Stimulated activated CD4-positive, alpha-beta T cell treated with anti-CD3 and anti-CD28 coated beads, Interleukin-4, amount 100 ng/mL, for 1 hour (primary cell): ENCODE measurements at regions not wholly inside any gene's neighbourhood (a gene's known extent, or its start where the extent isn't known, plus 50 kb on each side); places are given as distances from the start of the nearest gene placed in this dataset.

Experiments
- DNase-seq: peaks from one replicate; pipeline ENCODE4 v3.0.0-alpha.2; 2020

DNA sequence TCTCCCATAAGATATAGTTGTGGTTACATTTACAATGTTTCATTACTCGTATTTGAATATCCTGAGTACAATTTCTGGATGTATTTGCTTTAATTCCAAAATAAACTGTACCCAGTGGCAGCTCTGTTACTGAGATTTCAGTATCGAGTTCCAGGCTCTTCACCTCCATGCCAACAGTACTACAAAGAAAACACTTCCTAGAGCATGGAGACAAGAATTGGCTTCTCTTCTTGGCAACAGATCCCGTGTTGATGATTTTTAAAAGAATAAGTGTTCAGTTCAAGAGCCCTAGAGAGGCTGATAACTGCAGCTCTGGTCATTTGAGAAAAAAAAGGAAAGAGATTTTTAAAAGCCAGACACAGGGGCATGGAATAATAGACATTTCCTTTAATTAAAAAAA lies 302.8 kb downstream of the EFNB2 start:
- DNase-seq: no peak

DNA sequence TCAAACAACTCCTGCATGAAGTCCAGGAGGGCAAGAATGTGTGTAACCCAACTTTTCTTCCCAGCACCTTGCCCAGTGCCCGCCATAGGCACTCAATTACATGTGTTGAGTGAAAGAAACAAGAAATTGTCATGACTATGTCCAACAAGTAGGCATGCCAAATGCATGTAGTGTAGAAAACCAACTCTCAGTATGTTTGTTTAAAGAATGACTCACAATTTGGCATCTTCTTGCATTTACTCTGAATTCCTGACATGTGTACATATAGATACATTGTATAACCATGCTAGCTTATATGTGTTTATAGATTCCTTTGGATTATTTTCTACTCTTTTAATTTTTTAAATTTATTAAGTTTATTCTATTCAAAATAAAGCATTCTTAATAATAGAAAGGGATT lies 305.0 kb downstream of the EFNB2 start:
- no peak for DNase-seq

DNA sequence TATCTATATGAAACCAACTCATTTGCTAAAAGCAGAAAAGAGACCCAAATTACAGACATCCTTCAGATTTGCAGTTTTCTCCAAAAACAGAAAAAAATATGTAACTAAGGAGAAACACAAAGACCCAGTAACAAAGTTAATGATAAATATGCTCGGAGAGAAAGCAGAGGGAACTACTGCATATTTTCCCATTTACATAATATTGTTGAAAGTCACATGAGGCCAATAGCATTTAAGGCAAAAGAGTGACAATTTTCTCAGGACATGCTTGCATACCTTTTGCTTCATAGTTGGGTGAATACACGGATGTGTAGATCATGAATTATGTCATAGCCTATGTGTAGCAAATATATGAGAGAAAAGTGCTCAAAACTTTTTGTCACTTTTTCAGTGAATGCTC lies 310.3 kb downstream of the EFNB2 start:
- no peak for DNase-seq

DNA sequence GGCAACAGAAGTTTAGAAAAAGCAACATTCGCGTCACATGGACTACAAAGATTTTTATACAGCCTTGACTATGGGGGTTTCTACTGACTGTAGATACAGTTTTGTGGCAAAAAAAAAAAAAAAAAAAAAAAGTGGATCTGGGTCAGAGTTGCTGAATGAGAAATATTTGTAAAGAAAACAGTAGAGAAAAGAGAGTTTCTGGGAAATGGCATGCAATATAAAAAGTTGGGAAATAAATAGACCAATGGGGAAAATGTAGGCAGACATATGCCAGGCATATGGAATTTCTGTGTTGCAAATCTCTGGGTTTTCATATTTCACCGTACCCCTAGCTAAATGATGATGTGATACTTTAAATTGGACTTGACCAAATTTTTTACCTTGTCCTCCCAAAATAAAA lies 315.3 kb downstream of the EFNB2 start:
- no peak for DNase-seq

DNA sequence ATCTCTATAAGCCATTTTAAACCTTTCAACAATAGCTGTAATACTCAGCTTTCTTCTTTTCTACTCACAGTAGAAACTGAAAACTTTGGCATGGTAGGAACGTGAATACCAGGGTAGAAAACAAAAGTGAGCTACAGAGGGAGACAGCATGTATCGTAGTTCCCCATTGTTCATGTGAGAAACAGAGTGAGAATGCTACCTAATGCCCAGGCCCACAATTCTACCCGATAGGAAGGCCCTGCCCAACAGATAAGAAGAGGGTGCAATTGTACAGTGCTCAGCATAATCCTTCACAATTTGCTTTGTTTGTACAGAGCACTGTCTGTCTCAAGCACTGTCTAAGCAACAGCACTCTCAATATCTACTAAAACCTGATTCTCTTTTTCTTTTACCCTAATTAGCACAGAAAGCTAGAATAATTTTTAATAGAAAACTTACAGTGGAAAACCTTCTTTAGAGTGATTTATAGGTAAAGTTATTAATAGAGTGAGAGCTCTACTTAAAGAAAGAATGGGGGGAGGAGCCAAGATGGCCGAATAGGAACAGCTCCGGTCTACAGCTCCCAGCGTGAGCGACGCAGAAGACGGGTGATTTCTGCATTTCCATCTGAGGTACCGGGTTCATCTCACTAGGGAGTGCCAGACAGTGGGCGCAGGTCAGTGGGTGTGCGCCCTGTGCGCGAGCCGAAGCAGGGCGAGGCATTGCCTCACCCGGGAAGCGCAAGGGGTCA lies 322.3 kb downstream of the EFNB2 start:
- no peak for DNase-seq

DNA sequence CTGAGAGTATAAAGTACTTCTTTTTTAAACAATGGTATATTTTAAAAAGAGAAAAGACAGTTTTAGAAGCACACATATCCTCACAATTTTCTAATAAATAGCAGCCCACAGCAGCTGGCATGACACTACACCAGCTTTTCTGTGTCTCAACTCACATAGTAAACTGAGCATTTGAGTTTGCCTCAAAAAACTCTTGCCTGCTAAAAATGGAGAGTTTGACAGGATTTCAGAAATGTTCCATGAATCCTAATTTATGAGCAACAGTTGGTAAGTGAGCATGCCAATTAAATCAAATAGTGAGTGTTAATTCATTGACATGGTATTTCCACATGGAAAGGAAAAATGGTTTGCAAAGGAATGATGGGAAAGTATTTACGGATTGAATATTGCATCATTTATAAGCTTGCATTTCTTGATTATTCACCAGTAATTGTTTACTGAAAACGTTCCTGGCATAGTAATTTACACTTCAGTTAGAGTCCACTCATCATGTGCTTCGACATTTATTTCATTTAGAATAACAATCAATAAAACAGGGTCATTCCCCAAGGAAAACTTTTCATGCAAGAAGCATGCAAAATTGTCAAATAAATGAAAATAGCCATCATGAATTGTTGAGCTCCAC lies 323.0 kb downstream of the EFNB2 start:
- no peak for DNase-seq

DNA sequence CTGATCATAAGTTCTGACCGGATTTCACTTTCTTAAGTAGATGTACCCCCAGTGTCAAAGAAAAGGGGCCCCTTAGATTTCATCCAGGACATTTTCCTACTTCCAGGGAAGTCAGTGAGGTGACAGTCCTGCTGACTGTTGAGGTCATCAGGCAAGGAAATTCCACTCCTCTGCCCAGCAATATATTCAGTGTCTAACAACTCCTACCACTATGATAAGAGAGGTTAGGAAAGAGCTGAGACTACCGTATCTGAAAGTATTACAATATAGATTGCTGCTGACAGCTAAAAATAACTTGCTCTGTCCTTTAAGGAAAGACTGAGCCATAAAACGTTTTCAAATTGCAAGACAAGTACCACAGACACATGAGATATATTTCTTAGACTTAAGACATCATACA lies 325.1 kb downstream of the EFNB2 start:
- no peak for DNase-seq

DNA sequence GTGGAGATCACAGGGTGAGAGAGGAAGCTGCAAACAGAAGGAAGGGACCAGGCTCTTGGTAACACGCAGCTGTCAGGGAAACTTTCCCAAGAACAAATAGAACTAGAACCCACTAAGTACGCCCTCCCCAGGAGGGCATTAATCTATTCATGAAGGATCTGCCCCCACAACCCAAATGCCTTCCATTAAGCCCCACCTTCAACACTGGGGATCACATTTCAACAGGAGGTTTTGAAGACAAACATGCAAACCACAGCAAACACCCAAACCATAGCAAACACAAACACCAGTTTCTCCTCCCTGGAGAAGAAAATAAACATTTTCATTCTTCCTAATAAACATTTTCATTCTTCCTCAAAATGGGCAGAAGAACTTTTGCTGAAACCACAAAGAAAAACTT lies 329.6 kb downstream of the EFNB2 start:
- DNase-seq: no peak

DNA sequence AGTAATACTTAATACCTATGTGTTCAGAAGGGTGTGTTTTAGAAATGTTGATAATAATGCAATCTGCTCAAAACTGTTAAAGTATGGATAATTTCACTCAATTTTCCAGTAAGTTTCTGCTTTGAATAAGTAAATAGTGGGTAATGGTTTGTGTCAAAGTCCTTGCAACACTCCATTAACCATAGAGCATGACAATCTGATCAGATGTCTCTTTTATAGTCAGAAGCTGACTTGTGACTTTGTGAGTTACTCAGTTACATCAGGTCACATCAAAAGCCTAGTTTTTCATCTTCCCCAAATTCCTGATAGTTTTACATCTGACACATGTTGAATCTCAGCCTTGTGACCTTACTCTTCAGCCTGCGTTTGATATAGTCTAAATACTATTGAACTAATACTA lies 338.0 kb downstream of the EFNB2 start:
- no peak for DNase-seq

DNA sequence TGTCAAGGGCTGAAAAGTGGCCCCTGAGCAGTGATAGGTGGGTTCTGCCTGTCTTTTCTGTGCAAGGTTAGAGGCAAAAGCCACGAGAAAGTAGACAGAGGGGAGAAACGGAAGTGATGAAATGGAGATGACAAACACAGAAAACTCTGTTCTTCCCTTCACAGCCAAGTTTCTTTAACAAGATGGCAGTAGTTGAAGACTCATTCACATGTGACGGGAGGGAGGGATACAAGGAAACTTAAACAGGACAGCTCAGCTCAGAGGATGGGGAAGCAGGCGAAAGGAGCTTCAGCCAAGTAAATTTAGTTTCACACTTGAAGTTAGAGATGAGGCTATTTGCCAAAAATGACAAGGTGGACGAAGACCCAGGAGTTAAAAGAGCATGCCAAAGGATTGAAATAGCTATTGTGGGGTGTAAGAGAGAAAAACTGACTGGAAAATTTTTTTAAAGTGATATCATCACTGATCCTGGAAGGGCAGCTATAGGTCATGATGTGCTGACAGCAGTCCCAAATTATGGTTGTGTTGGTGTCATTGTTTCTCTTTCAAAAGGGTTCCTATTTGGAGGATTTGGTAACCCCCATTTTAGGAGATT lies 347.9 kb downstream of the EFNB2 start:
- no peak for DNase-seq

DNA sequence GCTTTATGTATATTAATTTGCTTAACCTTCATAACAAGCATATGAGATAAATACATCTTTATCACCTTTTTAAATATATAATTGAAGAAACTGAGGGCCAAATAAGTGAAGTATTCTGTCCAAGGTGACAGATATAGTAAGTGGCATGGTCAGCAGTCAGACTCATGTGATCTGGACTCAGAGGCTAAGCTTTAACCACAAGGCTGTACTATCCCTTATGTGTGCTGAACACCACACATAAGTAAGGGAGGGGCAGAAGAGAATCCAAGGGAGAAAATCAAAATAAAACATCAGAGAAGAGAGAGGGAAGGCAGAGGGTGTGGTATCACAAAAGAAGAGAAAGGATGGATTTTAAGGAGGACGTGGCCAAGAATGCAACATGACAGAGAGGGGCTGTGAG lies 348.4 kb downstream of the EFNB2 start:
- no peak for DNase-seq

DNA sequence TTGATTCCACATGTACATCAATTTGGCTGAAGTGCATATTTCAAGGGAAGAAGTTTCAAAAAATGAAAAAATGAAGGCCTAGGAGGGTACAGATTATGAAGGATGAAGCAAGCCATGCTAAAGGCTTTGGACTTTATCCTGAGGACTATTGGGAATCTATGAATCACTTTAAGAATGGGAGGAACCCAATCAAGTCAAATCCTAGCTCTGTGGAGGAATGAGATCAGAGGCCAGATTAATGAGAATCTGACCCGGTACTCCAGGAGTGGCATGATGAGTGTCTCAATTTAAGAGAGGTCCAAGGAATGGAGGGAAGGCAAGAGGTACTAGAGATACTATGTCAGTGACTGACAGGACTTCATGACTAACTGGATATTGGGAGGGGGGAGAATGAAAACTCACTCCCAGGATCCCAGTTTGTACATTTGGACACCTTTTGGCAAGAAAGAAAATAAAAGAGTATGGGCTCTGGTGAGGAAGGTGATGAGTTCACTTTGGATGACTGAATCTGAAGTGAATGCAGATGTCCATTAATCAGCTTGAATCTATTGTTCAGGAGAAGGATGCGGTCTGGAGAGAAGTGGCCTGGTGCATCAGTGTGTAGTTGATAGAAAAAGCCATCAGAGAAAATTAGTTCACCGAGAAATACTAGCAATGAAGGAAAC lies 349.0 kb downstream of the EFNB2 start:
- DNase-seq: no peak

DNA sequence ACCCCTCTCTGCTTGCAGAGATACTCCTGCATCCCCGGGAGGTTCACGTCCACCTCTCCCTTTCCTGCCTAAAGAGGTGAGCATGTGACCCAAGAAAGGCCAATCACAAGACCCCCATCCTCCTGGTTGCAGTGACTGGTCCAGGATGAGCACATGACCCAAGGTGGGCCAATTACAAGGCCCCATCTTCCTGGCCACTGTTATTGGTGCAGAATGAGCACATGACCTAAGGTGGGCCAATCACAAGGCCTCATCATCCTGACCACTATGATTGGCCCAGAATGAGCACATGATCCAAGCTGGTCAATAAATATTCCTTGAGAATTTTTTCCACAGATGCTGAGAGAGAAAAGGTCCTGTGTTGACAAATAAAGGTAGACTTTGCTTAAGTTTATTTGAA lies 350.7 kb downstream of the EFNB2 start:
- no peak for DNase-seq

DNA sequence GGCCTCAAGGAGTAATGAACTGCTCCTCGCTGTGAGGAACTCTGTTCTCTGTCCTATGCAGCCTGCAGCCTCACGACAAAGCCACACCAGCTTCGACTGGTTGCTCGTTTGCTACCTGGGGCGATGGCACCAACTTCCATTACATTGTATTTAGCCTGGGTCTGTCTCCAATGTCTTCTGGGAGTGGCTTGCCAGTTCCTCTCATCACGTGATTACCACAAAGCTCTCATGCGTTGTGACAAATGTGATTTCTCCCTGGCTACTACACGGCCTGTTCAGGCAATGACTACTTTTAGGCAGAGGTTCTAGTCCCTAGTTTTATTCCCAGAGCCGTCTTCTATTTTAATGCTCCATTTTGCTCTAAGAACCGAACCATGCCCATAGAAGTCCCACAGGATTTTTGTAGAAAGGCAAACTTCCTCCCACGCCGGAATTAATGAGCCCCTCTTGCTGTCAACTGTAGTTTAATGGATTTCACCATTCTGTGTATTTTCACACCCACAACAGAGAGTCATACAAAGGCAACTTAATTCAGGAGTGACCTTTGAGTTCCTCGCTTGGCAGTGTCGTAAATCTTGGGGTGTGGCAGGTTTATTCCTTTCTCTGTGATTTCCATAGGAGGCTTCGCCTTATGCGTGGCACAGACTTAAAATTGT lies 351.9 kb downstream of the EFNB2 start:
- no peak for DNase-seq

DNA sequence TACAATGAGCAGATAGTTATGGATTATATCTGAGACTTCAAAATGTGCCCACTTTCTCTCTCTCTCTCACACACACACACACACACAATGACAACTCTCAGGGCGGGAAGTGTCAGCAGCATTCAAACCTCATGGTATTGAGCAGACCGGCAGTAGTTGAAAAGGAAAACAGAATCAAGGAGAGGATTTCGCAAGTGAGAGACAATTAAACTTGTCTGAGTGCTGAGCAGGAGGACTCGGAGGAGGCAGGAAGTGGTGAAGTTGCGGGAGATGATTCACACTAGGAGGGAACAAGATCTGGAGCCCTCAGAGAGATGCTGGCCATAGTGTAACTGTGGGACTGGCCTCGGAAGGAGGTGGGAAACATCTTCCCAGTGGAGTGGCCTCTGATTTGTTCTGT lies 353.1 kb downstream of the EFNB2 start:
- no peak for DNase-seq

DNA sequence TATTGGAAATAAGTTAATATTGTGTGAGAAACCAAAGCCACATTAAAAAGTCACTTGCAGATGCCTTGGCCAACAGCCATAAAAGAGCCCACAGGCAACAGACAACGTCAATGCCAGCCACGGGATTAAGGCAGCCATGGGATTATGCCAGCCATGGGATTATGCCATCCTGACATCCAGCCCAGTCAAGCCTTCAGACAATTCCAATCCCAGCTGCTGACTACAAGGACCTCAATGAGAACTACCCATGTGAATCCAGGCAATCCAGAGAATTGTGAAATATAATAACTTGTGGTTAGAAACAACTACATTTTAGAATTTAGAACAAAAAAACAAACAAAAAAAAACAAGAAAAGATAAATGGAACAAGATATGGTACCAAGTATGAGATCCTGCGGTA lies 356.6 kb downstream of the EFNB2 start:
- no peak for DNase-seq

DNA sequence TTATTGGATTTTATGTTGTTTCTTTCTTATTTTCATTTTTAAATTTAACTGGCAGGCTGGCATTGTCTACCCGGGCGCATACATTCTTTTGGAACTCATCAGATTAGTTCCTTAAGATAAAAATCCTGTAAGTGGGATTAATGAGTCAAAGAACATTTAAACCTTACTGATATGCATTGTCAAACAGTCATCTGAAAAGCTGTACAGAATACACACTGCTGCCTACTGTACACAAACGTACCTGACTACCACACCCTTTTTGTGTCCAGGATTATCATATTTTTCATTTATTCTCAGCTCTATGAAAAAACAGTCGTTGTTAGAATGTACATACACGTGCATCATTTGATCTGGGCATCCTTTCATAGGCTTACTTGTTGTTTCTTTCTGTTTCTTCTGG lies 358.3 kb downstream of the EFNB2 start:
- no peak for DNase-seq

DNA sequence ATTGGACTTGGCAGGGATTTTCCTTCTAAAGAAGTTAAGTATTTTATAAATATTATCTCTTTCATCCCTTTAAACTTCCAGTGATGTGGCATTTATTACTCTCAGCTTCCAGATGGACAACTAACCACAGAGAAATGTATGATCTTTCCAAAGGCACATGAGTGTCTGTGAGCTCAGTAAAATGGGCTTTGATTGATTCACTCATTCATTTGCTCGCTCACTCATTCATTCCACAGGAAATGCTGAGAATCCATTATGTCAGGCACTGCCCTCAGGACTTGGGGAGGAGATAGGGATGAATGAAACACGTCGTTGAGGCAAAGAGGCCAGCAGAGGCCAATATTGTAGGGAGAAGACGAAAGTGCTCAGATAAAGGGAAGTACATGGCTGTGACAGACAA lies 359.3 kb downstream of the EFNB2 start:
- DNase-seq: no peak

DNA sequence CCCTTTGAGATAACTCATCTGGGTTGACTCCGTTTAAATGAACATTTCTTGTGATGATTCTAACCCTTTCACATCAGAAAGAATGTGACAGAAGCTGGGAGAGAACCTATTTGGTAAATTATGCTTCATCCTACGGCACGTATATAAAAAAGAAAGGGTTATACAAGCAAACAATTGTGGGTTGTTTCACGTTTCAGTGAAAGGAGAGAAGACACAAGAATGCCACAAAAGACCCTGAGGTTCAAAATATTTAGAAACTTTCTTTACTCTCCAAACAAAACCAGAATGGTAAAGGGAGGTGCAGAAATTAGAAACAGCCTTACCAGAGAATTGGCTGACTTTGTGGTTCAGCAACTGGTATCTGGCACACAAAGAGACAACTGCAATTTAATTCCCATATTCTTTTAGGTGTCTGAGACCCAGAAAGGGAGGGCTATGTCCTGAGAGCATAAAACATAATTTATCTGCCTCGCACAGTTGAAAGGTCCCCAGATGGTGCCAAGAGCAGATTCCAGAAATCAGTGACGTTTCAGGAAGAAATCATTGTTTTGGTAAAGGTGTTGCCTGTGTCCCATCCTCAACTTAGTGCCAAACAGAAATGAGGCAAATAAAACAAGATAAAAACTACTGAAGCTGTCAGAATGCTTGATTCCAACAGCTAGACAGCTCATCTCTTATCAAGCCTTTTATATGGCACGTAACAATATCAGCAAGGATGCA lies 361.4 kb downstream of the EFNB2 start:
- no peak for DNase-seq

DNA sequence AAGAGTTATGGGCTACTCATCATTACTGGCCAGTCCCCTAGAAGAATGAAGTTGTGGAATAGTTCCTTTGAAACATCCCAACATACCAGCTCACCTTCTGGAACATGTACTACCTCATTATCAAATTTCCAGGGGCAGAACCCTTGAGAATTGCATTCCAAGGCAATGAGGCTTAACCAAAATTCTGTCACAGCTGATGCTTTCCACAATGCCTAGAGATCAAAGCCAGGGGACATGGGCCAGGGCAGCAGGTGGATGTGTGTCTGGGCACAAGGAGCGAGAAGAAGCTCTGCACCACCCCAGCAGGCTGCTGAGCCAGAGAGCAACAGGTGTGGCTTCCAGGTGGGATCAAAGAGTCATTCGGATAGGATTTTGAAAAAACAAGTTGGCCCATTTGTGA lies 362.1 kb downstream of the EFNB2 start:
- DNase-seq: no peak

DNA sequence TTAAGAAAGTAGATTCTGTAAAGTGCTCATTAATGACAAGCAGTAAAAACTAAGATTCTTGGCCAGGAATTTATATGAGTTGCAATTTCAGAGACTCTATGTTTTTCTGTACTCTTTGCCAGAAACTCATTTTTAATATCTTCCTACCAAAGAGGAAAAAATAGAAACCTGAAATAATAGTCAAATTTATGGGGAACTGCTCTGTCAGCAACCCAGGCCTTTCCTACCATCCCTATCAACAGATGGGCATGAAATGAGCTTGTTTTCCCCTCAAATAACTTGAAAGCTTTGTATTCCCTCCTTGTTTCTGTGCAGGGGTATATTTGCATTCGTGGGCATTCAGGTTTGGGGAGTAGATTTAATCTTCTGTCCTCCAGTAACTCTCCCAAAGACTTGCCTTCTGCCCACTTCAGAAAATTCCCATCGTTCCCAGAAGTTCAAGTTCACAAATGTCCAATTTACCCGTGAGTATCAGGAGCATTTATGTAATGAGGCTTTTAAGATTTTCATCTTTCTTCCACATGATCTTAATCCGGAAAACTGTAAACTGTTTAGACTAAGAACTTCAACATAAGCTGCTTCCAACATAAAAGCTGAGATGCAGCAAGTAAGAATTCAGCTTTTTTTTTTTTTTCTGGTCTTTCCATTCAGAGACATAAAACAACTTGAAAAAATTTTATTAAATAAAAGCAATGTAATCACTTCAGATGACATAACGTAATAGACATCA lies 363.1 kb downstream of the EFNB2 start:
- no peak for DNase-seq

DNA sequence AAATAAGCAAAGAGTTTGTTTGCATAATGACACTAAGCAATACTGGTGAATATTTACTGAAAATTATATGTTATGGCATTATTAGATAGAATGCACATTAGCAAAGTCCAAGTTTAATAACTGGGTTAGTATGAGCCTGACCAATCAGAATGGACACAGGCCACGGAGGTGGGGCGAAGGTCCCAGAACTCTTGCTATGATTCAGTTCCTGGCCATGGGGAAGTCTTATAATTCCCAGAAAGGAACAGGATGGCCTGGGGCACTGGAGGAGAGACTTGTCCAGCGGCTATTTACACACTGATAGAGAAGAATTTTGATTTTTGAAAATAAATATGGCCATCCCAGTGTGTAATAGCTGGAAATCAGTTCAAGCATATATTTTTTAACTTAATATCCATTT lies 372.0 kb downstream of the EFNB2 start:
- DNase-seq: no peak
